ENCODE measurements at regions not wholly inside any gene's neighbourhood (a gene's known extent, or its start where the extent isn't known, plus 50 kb on each side); places are given as distances from the start of the nearest gene placed in this dataset.

DNA sequence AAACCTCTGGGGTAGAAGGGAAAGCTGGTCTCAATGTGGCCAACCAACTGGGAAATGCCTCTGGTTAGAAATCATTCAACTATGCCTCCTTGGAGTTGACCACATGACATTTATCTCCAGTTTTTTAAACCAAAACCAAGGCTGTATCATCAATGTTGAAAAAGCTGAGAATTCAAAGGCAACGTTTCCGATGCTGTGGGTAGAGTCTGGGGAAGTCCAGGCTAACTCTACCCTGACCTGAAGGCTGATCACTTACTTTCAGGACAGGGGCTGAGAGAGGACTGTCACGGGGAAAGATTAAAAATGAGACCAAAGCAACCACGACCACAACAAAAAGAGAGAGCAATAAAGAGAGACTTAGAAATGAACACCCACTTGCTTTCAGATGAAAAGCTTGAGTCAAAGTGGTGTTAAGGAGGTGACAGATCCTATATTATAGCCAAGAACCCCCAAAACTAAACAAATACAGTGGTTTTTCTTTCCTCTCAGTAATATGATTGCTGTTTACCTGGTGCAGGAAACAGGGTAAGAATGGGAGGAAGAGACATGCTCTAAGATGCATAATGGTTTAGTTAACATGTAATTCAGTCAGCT, 90.8 kb upstream of the TNFSF4 start:
- H3K36me3 ChIP-seq (replicated peaks; ENCODE audit: insufficient read depth, low read depth): no peaks in the 10 kb centered on the region
- H3K27ac ChIP-seq: no peak overlapping the region
- H3K4me2 ChIP-seq: no peak overlapping the region
- H3K9me2 ChIP-seq (replicated peaks; ENCODE audit: insufficient read depth): no peaks in the 10 kb centered on the region
- no peaks in the 10 kb centered on the region for H3K4me1 ChIP-seq (ENCODE audit: insufficient read depth)
- TF ChIP-seq, protein P1, sequence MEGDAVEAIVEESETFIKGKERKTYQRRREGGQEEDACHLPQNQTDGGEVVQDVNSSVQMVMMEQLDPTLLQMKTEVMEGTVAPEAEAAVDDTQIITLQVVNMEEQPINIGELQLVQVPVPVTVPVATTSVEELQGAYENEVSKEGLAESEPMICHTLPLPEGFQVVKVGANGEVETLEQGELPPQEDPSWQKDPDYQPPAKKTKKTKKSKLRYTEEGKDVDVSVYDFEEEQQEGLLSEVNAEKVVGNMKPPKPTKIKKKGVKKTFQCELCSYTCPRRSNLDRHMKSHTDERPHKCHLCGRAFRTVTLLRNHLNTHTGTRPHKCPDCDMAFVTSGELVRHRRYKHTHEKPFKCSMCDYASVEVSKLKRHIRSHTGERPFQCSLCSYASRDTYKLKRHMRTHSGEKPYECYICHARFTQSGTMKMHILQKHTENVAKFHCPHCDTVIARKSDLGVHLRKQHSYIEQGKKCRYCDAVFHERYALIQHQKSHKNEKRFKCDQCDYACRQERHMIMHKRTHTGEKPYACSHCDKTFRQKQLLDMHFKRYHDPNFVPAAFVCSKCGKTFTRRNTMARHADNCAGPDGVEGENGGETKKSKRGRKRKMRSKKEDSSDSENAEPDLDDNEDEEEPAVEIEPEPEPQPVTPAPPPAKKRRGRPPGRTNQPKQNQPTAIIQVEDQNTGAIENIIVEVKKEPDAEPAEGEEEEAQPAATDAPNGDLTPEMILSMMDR (IDR thresholded peaks at IDR 0.05; ENCODE audit: poor library complexity): no peak
- TF ChIP-seq EZH2phosphoT487 (IDR thresholded peaks at IDR 0.05; ENCODE audit: low read depth, severe bottlenecking, unreplicated experiment) (no peak), EZH2 (IDR thresholded peaks at IDR 0.05; ENCODE audit: borderline replicate concordance) (no peak)
- no peaks in the 10 kb centered on the region for H3K9me3 ChIP-seq (ENCODE audit: low read depth)
- H3K79me2 ChIP-seq: no peaks in the 10 kb centered on the region
- H4K20me1 ChIP-seq (ENCODE audit: insufficient read depth, poor library complexity, severe bottlenecking): no peaks in the 10 kb centered on the region
- DNase-seq (ENCODE audit: low spot score): no peak
- WGBS (ENCODE audit: low lambda C conversion rate, missing lambda C conversion rate): 84% methylated on average over 4 of the region's 4 CpGs
- H3K4me3 ChIP-seq: no peak overlapping the region
- H3K27me3 ChIP-seq: no peaks in the 10 kb centered on the region
- H2AFZ ChIP-seq: no peak overlapping the region

- Histone ChIP-seq H3K36me3 (replicated peaks; ENCODE audit: insufficient read depth, low read depth) (no peaks in the 10 kb centered on the region), H3K79me2 (no peaks in the 10 kb centered on the region), H3K4me1 (ENCODE audit: insufficient read depth) (no peaks in the 10 kb centered on the region), H2AFZ (no peak overlapping the region), H3K4me2 (no peak overlapping the region), H3K9me3 (ENCODE audit: low read depth) (no peaks in the 10 kb centered on the region), H3K27me3 (no peaks in the 10 kb centered on the region), H3K4me3 (no peak overlapping the region), H3K9me2 (replicated peaks; ENCODE audit: insufficient read depth) (no peaks in the 10 kb centered on the region), H4K20me1 (ENCODE audit: insufficient read depth, poor library complexity, severe bottlenecking) (no peaks in the 10 kb centered on the region), H3K27ac (no peak overlapping the region)
- TF ChIP-seq EZH2 (IDR thresholded peaks at IDR 0.05; ENCODE audit: borderline replicate concordance) (no peak), EZH2phosphoT487 (IDR thresholded peaks at IDR 0.05; ENCODE audit: low read depth, severe bottlenecking, unreplicated experiment) (peak; percentile 91)
- TF ChIP-seq, protein P1 (IDR thresholded peaks at IDR 0.05; ENCODE audit: poor library complexity): no peak
- 32% methylated on average over 5 of the region's 5 CpGs for WGBS (ENCODE audit: low lambda C conversion rate, missing lambda C conversion rate)
- DNase-seq (ENCODE audit: low spot score): no peak
Observed at GRCh38 chr1:173300061-173301044, 93.2 kb upstream of the TNFSF4 start.

DNA sequence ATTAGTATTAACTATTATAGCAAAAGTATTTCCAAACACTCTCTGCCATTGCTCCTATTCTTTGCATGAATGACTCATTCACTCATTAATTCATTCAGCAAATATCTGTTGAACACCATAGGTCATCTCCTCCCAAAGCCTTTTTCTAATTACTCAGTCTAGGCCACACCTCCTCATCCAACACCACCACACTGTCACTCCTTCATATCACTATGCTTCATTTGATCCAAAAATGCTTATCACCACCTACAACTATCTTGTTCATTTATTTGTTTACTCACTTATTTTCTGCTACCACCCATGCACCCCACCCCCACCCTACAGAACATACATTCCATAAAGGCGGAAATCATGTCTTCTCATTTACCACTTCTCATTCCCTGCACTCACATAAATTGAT, 94.4 kb upstream of the TNFSF4 start:
- 95% methylated on average over 1 of the region's 1 CpG for WGBS (ENCODE audit: low lambda C conversion rate, missing lambda C conversion rate)
- TF ChIP-seq EZH2phosphoT487 (IDR thresholded peaks at IDR 0.05; ENCODE audit: low read depth, severe bottlenecking, unreplicated experiment): no peak
- TF ChIP-seq EZH2 (IDR thresholded peaks at IDR 0.05; ENCODE audit: borderline replicate concordance): no peak
- TF ChIP-seq, protein P1 (IDR thresholded peaks at IDR 0.05; ENCODE audit: poor library complexity): no peak
- H3K4me1 ChIP-seq (ENCODE audit: insufficient read depth): no peaks in the 10 kb centered on the region

More for the DNA sequence above, 94.4 kb upstream of the TNFSF4 start:
- H3K4me3 ChIP-seq: no peak overlapping the region
- H3K9me2 ChIP-seq (replicated peaks; ENCODE audit: insufficient read depth): no peaks in the 10 kb centered on the region
- no peaks in the 10 kb centered on the region for H3K27me3 ChIP-seq
- no peak for DNase-seq (ENCODE audit: low spot score)
- no peak overlapping the region for H3K4me2 ChIP-seq
- no peak overlapping the region for H2AFZ ChIP-seq
- no peaks in the 10 kb centered on the region for H3K79me2 ChIP-seq
- no peak overlapping the region for H3K27ac ChIP-seq
- no peaks in the 10 kb centered on the region for H4K20me1 ChIP-seq (ENCODE audit: insufficient read depth, poor library complexity, severe bottlenecking)
- H3K9me3 ChIP-seq (ENCODE audit: low read depth): no peaks in the 10 kb centered on the region
- no peaks in the 10 kb centered on the region for H3K36me3 ChIP-seq (replicated peaks; ENCODE audit: insufficient read depth, low read depth)
